Pancreas (tissue), 10 donors: ENCODE measurements at regions not wholly inside any gene's neighbourhood (a gene's known extent, or its start where the extent isn't known, plus 50 kb on each side); places are given as distances from the start of the nearest gene placed in this dataset.

ENCODE experiments used
- ATAC-seq, 4 donors: fragments of 200-7000 bp; cut with Tn5 transposase; one replicate each; pipeline versions ENCODE4 v1.8.0 to v1.9.1; 2020; ENCODE audit warnings: mild to moderate bottlenecking in 4 of 4, moderate library complexity in 4 of 4
- DNase-seq, 6 donors: peaks; one replicate each; pipeline ENCODE4 v3.0.0-alpha.2; 2020
- FAIRE-seq: peaks from 2 replicates; lab custom pipeline; 2012; peaks lifted over from hg19 to GRCh38; lab: Jason Lieb, UNC
- H3K27ac ChIP-seq, 4 donors: fragments of 200-600 bp; sonication (generic); 1 replicate in 3 of 4; 2 replicates in 1 of 4; pipeline versions ENCODE4 v1.5.0 to v1.8.0; 2020
- H3K27me3 ChIP-seq, 4 donors: fragments of 200-600 bp; one replicate each; pipeline ENCODE4 v1.8.0; 2021
- H3K36me3 ChIP-seq, 3 donors: fragments of 200-600 bp; sonication (generic) in 1 of 3; one replicate each; pipeline versions ENCODE4 v1.5.0 to v1.8.0; 2020 to 2021
- H3K4me1 ChIP-seq, 3 donors: fragments of 200-600 bp; one replicate each; pipeline ENCODE4 v1.8.0; 2021
- H3K4me3 ChIP-seq, 4 donors: fragments of 200-600 bp; sonication (generic) in 2 of 4; one replicate each; pipeline versions ENCODE4 v1.5.0 to v1.8.0; 2020 to 2021
- H3K9me3 ChIP-seq, 4 donors: fragments of 200-600 bp; one replicate each; pipeline ENCODE4 v1.8.0; 2021
- CTCF ChIP-seq, 4 donors: fragments of 200-600 bp; sonication (generic) in 3 of 4; IDR thresholded peaks; one replicate each; pipeline versions ENCODE4 v1.5.0 to v1.8.0; 2021; ENCODE audit warnings: antibody characterized with exemption in 4 of 4
- WGBS, 2 donors: extraction: QIAGEN DNeasy Blood & Tissue Kit; methylation state at CpG; one replicate each; pipeline ENCODE4 v1.1.7; 2013; 5-methylcytosine and 5-hydroxymethylcytosine counted together
- intact Hi-C, 3 donors: fragments of 100-400 bp; cut with DNase I; formaldehyde crosslinking; loops; one replicate each; pipeline versions ENCODE4 v1.11.1 to v1.14.2; 2022
- donor health status: healthy with polysubstance abuse.
- donor health status: DM: no; HTN: no; CAD: no; lungs with moderate emphysema.
- donor health status: DM: no; HTN: no; CAD: no.
- donor health status: control.
- donor health status: control.
- donor health status: Bipolar disorder and iron deficiency.
- donor health status: DM: yes; HTN: yes; CAD: no.
- donor health status: DM: no; HTN: no; CAD: no.
- donor health status: DM: no; HTN: no; CAD: no.
- donor health status: DM: yes; HTN: yes; CAD: no.

DNA sequence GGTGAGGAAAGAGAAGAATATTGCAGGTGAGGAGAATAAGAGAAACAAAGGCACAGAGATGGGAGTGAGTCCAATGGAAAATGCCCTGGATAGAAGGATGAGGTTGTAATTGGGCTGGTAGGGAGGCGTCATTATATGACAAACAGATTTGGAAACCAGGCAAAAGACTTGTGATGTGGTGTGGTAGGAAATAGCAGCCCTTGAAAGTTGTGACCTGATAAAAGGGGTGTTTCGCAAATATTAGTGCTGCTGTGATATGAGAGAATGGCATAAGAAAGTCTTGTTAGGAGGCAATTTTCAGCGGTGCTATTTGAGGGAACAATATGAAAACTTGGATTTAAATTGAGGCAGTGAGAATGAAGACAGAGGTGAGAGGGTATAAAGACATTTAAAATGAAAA is 217.5 kb upstream of the ACTBL2 start:
- 89 to 91% methylated on average over 3 of the region's 3 CpGs for WGBS, 2 donors
- H3K36me3 ChIP-seq, result no peaks in the 10 kb centered on the region
- no peak for TF ChIP-seq CTCF (IDR thresholded peaks at IDR 0.05)
- H3K9me3 ChIP-seq, result peaks cover 0 to 4% (median 0%) of the 10 kb centered on the region in 4 donors
- ATAC-seq, result no peak
- intact Hi-C loops, result no loop called here
- no peaks in the 10 kb centered on the region for H3K4me1 ChIP-seq
- H3K27me3 ChIP-seq, result no peaks in the 10 kb centered on the region
- no peak for DNase-seq
- no peak for FAIRE-seq
- H3K27ac ChIP-seq, result no peak overlapping the region
- H3K4me3 ChIP-seq, result no peak overlapping the region

- intact Hi-C loops, result no loop called here
- Histone ChIP-seq H3K4me3 (no peak overlapping the region), H3K9me3 (peaks cover 0 to under 1% (median 0%) of the 10 kb centered on the region in 4 donors), H3K27me3 (no peaks in the 10 kb centered on the region), H3K4me1 (no peaks in the 10 kb centered on the region), H3K27ac (no peak overlapping the region), H3K36me3 (no peaks in the 10 kb centered on the region)
- no peak for DNase-seq
- no peak for ATAC-seq
- TF ChIP-seq CTCF (IDR thresholded peaks at IDR 0.05), result no peak
- no peak for FAIRE-seq
Observed at GRCh38 chr5:57698802-57699201, 216.2 kb upstream of the ACTBL2 start.

- H3K9me3 ChIP-seq, result no peaks in the 10 kb centered on the region
- H3K4me1 ChIP-seq, result no peaks in the 10 kb centered on the region
- intact Hi-C loops, result no loop called here
- ATAC-seq (no peak), DNase-seq (no peak), FAIRE-seq (no peak)
- whole genome bisulfite sequencing, 2 donors, result 89 to 92% methylated on average over 2 of the region's 2 CpGs
- no peak for TF ChIP-seq CTCF (IDR thresholded peaks at IDR 0.05)
- H3K36me3 ChIP-seq, result no peaks in the 10 kb centered on the region
- no peak overlapping the region for H3K27ac ChIP-seq
- no peaks in the 10 kb centered on the region for H3K27me3 ChIP-seq
- no peak overlapping the region for H3K4me3 ChIP-seq
Observed at GRCh38 chr5:57698086-57698485, 215.5 kb upstream of the ACTBL2 start.

- no peak for ATAC-seq
- 82 to 84% methylated on average over 4 of the region's 4 CpGs for WGBS, 2 donors
Observed at GRCh38 chr5:57696825-57697570, 214.4 kb upstream of the ACTBL2 start.

More at GRCh38 chr5:57696825-57697570, 214.4 kb upstream of the ACTBL2 start:
- Histone ChIP-seq H3K27ac (no peak overlapping the region), H3K4me3 (no peak overlapping the region), H3K4me1 (no peaks in the 10 kb centered on the region), H3K9me3 (no peaks in the 10 kb centered on the region), H3K27me3 (no peaks in the 10 kb centered on the region), H3K36me3 (no peaks in the 10 kb centered on the region)
- intact Hi-C loops, result no loop called here
- no peak for TF ChIP-seq CTCF (IDR thresholded peaks at IDR 0.05)
- DNase-seq (no peak), FAIRE-seq (no peak)
